ENCODE measurements at regions not wholly inside any gene's neighbourhood (a gene's known extent, or its start where the extent isn't known, plus 50 kb on each side); places are given as distances from the start of the nearest gene placed in this dataset.

DNA sequence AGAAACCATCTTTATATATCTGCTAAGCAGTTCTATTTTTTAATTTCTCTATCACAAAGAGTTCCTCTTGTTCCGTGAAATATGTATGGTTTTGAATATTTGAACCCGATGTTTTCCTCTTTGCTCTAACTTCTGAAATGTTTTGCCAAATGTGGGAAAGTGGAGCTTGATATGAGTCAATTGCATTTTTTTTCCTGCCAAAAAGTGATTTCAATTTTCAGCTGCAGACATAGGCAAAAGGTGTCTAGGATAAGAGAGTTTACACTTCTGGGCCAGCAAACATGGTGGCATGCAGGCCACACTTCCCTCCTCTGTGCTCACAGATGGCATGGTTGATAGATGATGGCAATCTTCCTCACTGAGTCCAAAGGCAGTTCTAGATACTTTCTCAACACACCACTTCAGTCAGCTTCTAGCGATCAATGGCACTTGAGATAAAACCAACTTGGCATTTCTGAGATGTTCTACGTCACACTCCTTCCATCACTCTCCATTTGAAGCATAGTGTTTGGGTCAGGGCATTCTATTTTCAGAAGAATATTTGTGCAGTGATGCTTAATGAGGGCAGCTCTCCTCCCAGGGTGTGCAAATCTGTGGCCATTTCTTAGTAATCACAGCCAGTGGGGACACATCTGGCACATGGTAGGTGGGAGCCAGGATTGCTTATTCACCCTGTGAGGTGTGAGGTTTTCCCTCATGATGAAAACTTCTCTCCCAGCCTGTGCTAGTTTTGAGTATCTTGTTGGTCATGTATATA lies 54.4 kb upstream of the SCAF4 start:
- TF ChIP-seq, protein P1, sequence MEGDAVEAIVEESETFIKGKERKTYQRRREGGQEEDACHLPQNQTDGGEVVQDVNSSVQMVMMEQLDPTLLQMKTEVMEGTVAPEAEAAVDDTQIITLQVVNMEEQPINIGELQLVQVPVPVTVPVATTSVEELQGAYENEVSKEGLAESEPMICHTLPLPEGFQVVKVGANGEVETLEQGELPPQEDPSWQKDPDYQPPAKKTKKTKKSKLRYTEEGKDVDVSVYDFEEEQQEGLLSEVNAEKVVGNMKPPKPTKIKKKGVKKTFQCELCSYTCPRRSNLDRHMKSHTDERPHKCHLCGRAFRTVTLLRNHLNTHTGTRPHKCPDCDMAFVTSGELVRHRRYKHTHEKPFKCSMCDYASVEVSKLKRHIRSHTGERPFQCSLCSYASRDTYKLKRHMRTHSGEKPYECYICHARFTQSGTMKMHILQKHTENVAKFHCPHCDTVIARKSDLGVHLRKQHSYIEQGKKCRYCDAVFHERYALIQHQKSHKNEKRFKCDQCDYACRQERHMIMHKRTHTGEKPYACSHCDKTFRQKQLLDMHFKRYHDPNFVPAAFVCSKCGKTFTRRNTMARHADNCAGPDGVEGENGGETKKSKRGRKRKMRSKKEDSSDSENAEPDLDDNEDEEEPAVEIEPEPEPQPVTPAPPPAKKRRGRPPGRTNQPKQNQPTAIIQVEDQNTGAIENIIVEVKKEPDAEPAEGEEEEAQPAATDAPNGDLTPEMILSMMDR (IDR thresholded peaks at IDR 0.05 in 2 of 3, conservative IDR thresholded peaks at IDR 0.05 in 1 of 3; ENCODE audit: borderline replicate concordance in 1 of 3, insufficient read depth in 1 of 3, low read depth in 2 of 3, low read length in 2 of 3): no peak
- TF ChIP-seq, protein P2, sequence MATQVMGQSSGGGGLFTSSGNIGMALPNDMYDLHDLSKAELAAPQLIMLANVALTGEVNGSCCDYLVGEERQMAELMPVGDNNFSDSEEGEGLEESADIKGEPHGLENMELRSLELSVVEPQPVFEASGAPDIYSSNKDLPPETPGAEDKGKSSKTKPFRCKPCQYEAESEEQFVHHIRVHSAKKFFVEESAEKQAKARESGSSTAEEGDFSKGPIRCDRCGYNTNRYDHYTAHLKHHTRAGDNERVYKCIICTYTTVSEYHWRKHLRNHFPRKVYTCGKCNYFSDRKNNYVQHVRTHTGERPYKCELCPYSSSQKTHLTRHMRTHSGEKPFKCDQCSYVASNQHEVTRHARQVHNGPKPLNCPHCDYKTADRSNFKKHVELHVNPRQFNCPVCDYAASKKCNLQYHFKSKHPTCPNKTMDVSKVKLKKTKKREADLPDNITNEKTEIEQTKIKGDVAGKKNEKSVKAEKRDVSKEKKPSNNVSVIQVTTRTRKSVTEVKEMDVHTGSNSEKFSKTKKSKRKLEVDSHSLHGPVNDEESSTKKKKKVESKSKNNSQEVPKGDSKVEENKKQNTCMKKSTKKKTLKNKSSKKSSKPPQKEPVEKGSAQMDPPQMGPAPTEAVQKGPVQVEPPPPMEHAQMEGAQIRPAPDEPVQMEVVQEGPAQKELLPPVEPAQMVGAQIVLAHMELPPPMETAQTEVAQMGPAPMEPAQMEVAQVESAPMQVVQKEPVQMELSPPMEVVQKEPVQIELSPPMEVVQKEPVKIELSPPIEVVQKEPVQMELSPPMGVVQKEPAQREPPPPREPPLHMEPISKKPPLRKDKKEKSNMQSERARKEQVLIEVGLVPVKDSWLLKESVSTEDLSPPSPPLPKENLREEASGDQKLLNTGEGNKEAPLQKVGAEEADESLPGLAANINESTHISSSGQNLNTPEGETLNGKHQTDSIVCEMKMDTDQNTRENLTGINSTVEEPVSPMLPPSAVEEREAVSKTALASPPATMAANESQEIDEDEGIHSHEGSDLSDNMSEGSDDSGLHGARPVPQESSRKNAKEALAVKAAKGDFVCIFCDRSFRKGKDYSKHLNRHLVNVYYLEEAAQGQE (IDR thresholded peaks at IDR 0.05; ENCODE audit: low read depth): no peak
- no peak for TF ChIP-seq CEBPB (IDR thresholded peaks at IDR 0.05; ENCODE audit: low read depth)

Data from HCT116 (cell line).